ENCODE measurements at regions not wholly inside any gene's neighbourhood (a gene's known extent, or its start where the extent isn't known, plus 50 kb on each side); places are given as distances from the start of the nearest gene placed in this dataset.

GRCh38 chr7:115593111-115593510 is 437.5 kb downstream of the TFEC start:
- TF ChIP-seq SPI1 (IDR thresholded peaks at IDR 0.05; ENCODE audit: borderline replicate concordance, low read depth, low read length), result no peak
- TF ChIP-seq ZSCAN32 (CRISPR knock-in tag; IDR thresholded peaks at IDR 0.05), result no peak
